ENCODE measurements at regions not wholly inside any gene's neighbourhood (a gene's known extent, or its start where the extent isn't known, plus 50 kb on each side); places are given as distances from the start of the nearest gene placed in this dataset.

DNA sequence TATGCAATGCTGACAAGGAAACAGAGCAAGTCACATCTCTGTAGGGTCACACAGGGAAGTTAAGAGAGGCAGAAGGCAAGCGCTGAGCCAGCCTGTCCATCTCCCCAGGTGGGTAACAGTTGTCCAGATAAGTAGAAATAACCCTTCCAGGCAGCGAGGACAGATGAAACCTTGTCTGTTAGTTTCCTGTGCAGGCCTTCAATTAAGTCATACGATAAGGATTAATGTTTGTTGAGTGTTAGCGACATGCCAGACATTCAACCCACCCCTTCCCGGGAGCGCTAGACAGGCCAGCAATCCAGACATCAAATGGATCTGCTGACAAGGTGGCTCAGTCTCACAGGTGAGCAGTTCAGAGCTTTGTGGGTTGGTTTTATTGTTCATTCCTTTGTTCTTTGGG lies 221.5 kb upstream of the FMN2 start:
- H3K27ac ChIP-seq, result no peak overlapping the region
- intact Hi-C loops (cut with DNase I), result no loop called here
- WGBS, 4 donors, result 70 to 86% (median 82%) methylated on average over 6 of the region's 6 CpGs

DNA sequence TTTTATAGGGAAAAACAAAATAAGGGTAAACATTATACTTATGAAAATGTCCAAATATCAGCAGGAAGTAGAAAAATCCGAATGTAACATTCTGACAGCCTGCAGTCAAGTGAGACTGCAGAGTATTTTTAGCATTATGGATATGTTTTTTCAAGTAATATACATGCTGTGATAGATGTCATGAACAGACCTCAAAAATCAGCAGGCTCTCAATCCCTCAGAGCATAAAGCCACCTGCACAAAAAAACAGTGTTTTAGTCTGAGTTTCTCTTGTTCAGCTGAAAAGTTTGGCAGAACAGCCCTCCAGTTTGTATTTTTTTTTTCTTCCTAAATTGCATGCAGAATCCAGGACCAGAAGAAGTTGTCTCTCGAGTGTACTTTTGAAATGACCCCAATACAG lies 219.1 kb upstream of the FMN2 start:
- H3K36me3 ChIP-seq (replicated peaks in 1 of 2), result no peaks in the 10 kb centered on the region
- H3K4me1 ChIP-seq (replicated peaks in 1 of 2), result no peaks in the 10 kb centered on the region
- TF ChIP-seq POLR2A (IDR thresholded peaks at IDR 0.05) (no peak), CTCF (IDR thresholded peaks at IDR 0.05) (no peak)
- no peaks in the 10 kb centered on the region for H3K27me3 ChIP-seq
- no peak overlapping the region for H3K4me3 ChIP-seq
- 46 to 57% (median 51%) methylated on average over 2 of the region's 2 CpGs for WGBS, 4 donors
- H3K27ac ChIP-seq, result no peak overlapping the region
- no peak for DNase-seq
- H3K9me3 ChIP-seq (replicated peaks in 1 of 3), result no peaks in the 10 kb centered on the region
- intact Hi-C loops (cut with DNase I), result no loop called here

More for the DNA sequence above, 221.5 kb upstream of the FMN2 start:
- Histone ChIP-seq H3K4me1 (replicated peaks in 1 of 2) (no peaks in the 10 kb centered on the region), H3K4me3 (no peak overlapping the region), H3K36me3 (replicated peaks in 1 of 2) (no peaks in the 10 kb centered on the region), H3K9me3 (replicated peaks in 1 of 3) (no peaks in the 10 kb centered on the region), H3K27me3 (no peaks in the 10 kb centered on the region)
- no peak for TF ChIP-seq POLR2A (IDR thresholded peaks at IDR 0.05)
- no peak for TF ChIP-seq CTCF (IDR thresholded peaks at IDR 0.05)
- DNase-seq, result no peak

DNA sequence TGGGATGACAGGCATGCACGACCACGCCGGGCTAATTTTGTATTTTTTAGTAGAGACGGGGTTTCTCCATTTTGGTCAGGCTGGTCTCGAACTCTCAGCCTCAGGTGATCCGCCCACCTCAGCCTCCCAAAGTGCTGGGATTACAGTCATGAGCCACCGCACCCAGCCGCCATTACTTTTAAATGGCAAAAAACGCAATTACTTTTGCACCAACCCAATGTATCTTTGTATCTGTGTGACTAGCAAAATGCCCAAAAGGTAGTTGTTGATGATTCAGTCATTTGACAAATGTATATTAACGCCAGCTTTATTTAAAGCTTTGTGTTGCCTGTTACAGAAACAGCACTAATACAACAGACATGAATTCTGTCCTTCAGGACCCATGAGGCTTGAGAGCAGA lies 216.9 kb upstream of the FMN2 start:
- no peak for DNase-seq
- no peaks in the 10 kb centered on the region for H3K36me3 ChIP-seq (replicated peaks in 1 of 2)
- no peaks in the 10 kb centered on the region for H3K9me3 ChIP-seq (replicated peaks in 1 of 3)
- no peaks in the 10 kb centered on the region for H3K27me3 ChIP-seq
- H3K4me3 ChIP-seq, result no peak overlapping the region
- WGBS, 4 donors, result 89 to 91% (median 90%) methylated on average over 10 of the region's 10 CpGs
- no peak overlapping the region for H3K27ac ChIP-seq
- TF ChIP-seq CTCF (IDR thresholded peaks at IDR 0.05), result no peak
- TF ChIP-seq POLR2A (IDR thresholded peaks at IDR 0.05), result no peak
- intact Hi-C loops (cut with DNase I), result no loop called here
- no peaks in the 10 kb centered on the region for H3K4me1 ChIP-seq (replicated peaks in 1 of 2)

DNA sequence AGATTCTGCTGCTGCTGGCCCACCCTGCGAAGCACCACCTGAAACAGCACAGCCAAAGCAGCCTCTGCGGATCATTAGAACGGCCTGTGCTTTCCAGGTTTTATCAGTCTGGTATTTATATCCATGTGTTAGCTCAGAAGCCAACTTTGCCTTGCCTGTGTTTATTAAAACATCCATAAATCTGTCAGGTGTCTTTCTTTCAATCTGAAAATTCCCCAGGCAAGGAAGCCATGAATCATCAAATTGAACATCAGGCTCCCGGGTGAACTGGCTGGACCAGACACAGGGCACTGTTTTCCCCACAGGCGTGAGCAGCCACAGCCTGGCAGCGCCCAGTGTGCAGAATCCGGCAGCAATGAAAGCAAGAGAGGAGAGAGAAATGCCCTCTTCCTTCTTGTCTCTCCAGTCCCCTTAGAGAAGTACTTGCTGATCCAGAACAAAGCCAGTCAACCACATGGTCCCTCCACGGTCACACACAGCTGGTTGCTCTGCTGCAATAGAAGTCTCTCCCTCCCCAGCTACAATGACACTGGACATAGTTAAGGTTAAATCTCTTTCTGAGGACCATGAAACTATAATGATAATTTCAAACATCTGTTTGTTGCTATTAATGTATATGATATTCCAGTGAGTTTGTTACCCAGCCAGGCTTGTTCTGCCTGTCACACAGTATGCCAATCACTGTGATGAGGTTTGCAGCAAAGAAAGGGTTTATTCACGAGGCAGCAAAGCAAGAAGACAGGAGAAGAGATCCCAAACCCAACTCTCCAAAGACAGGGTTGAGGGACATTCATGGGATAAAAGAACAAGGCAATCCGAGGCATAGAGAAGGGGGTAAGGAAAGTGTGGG lies 212.1 kb upstream of the FMN2 start:
- Histone ChIP-seq H3K27me3 (no peaks in the 10 kb centered on the region), H3K9me3 (replicated peaks in 1 of 3) (no peaks in the 10 kb centered on the region), H3K27ac (no peak overlapping the region), H3K4me3 (no peak overlapping the region), H3K36me3 (replicated peaks in 1 of 2) (no peaks in the 10 kb centered on the region), H3K4me1 (replicated peaks in 1 of 2) (no peaks in the 10 kb centered on the region)
- no peak for TF ChIP-seq CTCF (IDR thresholded peaks at IDR 0.05)
- DNase-seq, result no peak
- WGBS, 4 donors, result 59 to 73% (median 68%) methylated on average over 9 to 10 of the region's 10 CpGs
- intact Hi-C loops (cut with DNase I), result no loop called here
